Body of pancreas (tissue), 4 donors: ENCODE measurements at regions not wholly inside any gene's neighbourhood (a gene's known extent, or its start where the extent isn't known, plus 50 kb on each side); places are given as distances from the start of the nearest gene placed in this dataset.

ENCODE experiments used
- CTCF ChIP-seq, 7 experiments: fragments of 450-650 bp in 4 of 7; fragments of 200-600 bp in 3 of 7; sonication (generic) in 3 of 7; IDR thresholded peaks; one replicate each; pipeline ENCODE4 v1.5.1; 2016 to 2019; ENCODE audit warnings: antibody characterized with exemption in 7 of 7
- POLR2A ChIP-seq, 3 donors: fragments of 450-650 bp; IDR thresholded peaks; one replicate each; pipeline ENCODE4 v1.6.1; 2016; ENCODE audit warnings: antibody characterized with exemption in 3 of 3, mild to moderate bottlenecking in 2 of 3

GRCh38 chr22:48820481-48821345 lies 1007.0 kb downstream of the BRD1 start:
- TF ChIP-seq CTCF (IDR thresholded peaks at IDR 0.05) = no peak
- no peak for TF ChIP-seq POLR2A (IDR thresholded peaks at IDR 0.05)
